Body of pancreas (tissue), 4 donors: ENCODE measurements at regions not wholly inside any gene's neighbourhood (a gene's known extent, or its start where the extent isn't known, plus 50 kb on each side); places are given as distances from the start of the nearest gene placed in this dataset.
A peak's percentile ranks its signal among the peaks of the same experiment; 100 is the strongest.

Experiments used
- ATAC-seq: fragments of 150-250 bp; one replicate; pipeline ENCODE4 v1.9.1; 2016
- DNase-seq, 4 donors: peaks; one replicate each; pipeline ENCODE4 v3.0.0-alpha.2; 2019
- H3K27ac ChIP-seq, 4 donors: fragments of 200-600 bp; sonication (generic); 1 replicate in 3 of 4; 2 replicates in 1 of 4; pipeline versions ENCODE4 v1.5.1 to v1.6.1; 2016 to 2019; ENCODE audit warnings: mild to moderate bottlenecking in 1 of 4, mixed read lengths in 1 of 4, moderate library complexity in 1 of 4
- H3K27me3 ChIP-seq, 2 donors: fragments of 200-600 bp; sonication (generic); one replicate each; pipeline ENCODE4 v1.6.0; 2016; ENCODE audit warnings: mild to moderate bottlenecking in 1 of 2
- H3K36me3 ChIP-seq, 2 donors: fragments of 200-600 bp; sonication (generic); replicated peaks in 1 of 2; 2 replicates each; pipeline ENCODE4 v1.5.1; 2016; ENCODE audit warnings: low read depth in 2 of 2; ENCODE audit not compliant: insufficient read depth in 1 of 2
- H3K4me1 ChIP-seq: fragments of 200-600 bp; sonication (generic); one replicate; pipeline ENCODE4 v1.6.0; 2016
- H3K4me3 ChIP-seq, 2 donors: fragments of 200-600 bp; sonication (generic); 1 replicate in 1 of 2; 2 replicates in 1 of 2; pipeline ENCODE4 v1.5.1; 2016 to 2019
- H3K9me3 ChIP-seq, 3 donors: fragments of 200-600 bp; sonication (generic); 1 replicate in 2 of 3; 2 replicates in 1 of 3; pipeline ENCODE4 v1.5.1; 2016
- CTCF ChIP-seq, 7 experiments: fragments of 450-650 bp in 4 of 7; fragments of 200-600 bp in 3 of 7; sonication (generic) in 3 of 7; IDR thresholded peaks; one replicate each; pipeline ENCODE4 v1.5.1; 2016 to 2019; ENCODE audit warnings: antibody characterized with exemption in 7 of 7
- POLR2A ChIP-seq, 3 donors: fragments of 450-650 bp; IDR thresholded peaks; one replicate each; pipeline ENCODE4 v1.6.1; 2016; ENCODE audit warnings: antibody characterized with exemption in 3 of 3, mild to moderate bottlenecking in 2 of 3
- WGBS, 2 donors: methylation state at CpG; one replicate each; pipeline ENCODE4 v1.1.5; 2017; 5-methylcytosine and 5-hydroxymethylcytosine counted together
- intact Hi-C: fragments of 100-400 bp; cut with DNase I; formaldehyde crosslinking; loops from one replicate; pipeline ENCODE4 v1.15.1; 2023

GRCh38 chr15:97502038-97502437, 458.5 kb upstream of the ARRDC4 start:
- ATAC-seq (no peak), DNase-seq (no peak)
- Histone ChIP-seq H3K27me3 (no peaks in the 10 kb centered on the region), H3K4me1 (no peaks in the 10 kb centered on the region), H3K36me3 (no peaks in the 10 kb centered on the region), H3K9me3 (no peaks in the 10 kb centered on the region), H3K4me3 (no peak overlapping the region), H3K27ac (no peak overlapping the region)
- 52 to 59% methylated on average over 2 of the region's 2 CpGs for WGBS, 2 donors
- TF ChIP-seq CTCF (IDR thresholded peaks at IDR 0.05) (no peak), POLR2A (IDR thresholded peaks at IDR 0.05) (no peak)
- intact Hi-C loops, result no loop called here

- ATAC-seq, result no peak
- no peak for TF ChIP-seq POLR2A (IDR thresholded peaks at IDR 0.05)
- no peak for TF ChIP-seq CTCF (IDR thresholded peaks at IDR 0.05)
Observed at GRCh38 chr15:97504031-97504792, 456.3 kb upstream of the ARRDC4 start.

GRCh38 chr15:97517737-97518136, 442.8 kb upstream of the ARRDC4 start:
- no peaks in the 10 kb centered on the region for H3K36me3 ChIP-seq
- peaks cover 8% of the 10 kb centered on the region for H3K4me1 ChIP-seq
- 73 to 90% methylated on average over 2 of the region's 2 CpGs for WGBS, 2 donors
- TF ChIP-seq CTCF (IDR thresholded peaks at IDR 0.05) (no peak), POLR2A (IDR thresholded peaks at IDR 0.05) (no peak)
- H3K9me3 ChIP-seq, result no peaks in the 10 kb centered on the region
- no peaks in the 10 kb centered on the region for H3K27me3 ChIP-seq
- no peak for DNase-seq
- no peak overlapping the region for H3K4me3 ChIP-seq
- intact Hi-C loops, result no loop called here
- no peak overlapping the region for H3K27ac ChIP-seq
- no peak for ATAC-seq

More at GRCh38 chr15:97504031-97504792, 456.3 kb upstream of the ARRDC4 start:
- peak in 1 of 4 donors; percentile 31 for DNase-seq
- Histone ChIP-seq H3K9me3 (no peaks in the 10 kb centered on the region), H3K27me3 (no peaks in the 10 kb centered on the region), H3K4me1 (no peaks in the 10 kb centered on the region), H3K4me3 (no peak overlapping the region), H3K27ac (no peak overlapping the region), H3K36me3 (no peaks in the 10 kb centered on the region)
- intact Hi-C loops, result no loop called here
- 53 to 62% methylated on average over 6 of the region's 6 CpGs for WGBS, 2 donors

- ATAC-seq (no peak), DNase-seq (no peak)
- no peaks in the 10 kb centered on the region for H3K36me3 ChIP-seq
- no peak overlapping the region for H3K4me3 ChIP-seq
- TF ChIP-seq POLR2A (IDR thresholded peaks at IDR 0.05) (no peak), CTCF (IDR thresholded peaks at IDR 0.05) (no peak)
- WGBS, 2 donors, result 75 to 77% methylated on average over 4 of the region's 4 CpGs
- H3K27me3 ChIP-seq, result no peaks in the 10 kb centered on the region
- no peaks in the 10 kb centered on the region for H3K9me3 ChIP-seq
- intact Hi-C loops, result no loop called here
- H3K27ac ChIP-seq, result no peak overlapping the region
- H3K4me1 ChIP-seq, result peaks cover 8% of the 10 kb centered on the region
Observed at GRCh38 chr15:97520689-97521088, 439.8 kb upstream of the ARRDC4 start.
